ENCODE measurements at regions not wholly inside any gene's neighbourhood (a gene's known extent, or its start where the extent isn't known, plus 50 kb on each side); places are given as distances from the start of the nearest gene placed in this dataset.

DNA sequence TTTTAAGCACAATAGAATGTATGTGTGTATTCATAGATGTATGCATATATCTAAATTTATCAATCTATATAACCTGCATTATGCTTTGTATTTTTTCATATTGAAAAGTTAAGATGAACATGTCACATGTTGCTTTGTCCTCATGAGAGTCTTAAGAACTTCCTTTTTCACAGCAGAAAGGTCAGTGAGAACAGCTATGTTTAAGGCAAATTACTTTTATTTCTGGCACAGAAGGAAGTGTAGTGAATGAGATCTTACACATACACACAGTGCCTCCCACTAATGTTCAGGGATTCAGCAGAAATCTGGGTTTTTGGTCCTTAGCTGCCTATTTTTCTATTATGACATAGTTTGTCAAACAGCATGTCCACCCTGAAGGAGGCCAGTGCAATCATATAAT, 134.8 kb downstream of the TMEM26 start:
- CTCF ChIA-PET (ENCODE audit: partially characterized antibody), result no interaction called here
- Mint-ChIP-seq H3K27me3 (no peaks in the 10 kb centered on the region), H3K9me3 (peaks cover 0 to 2% (median 0%) of the 10 kb centered on the region in 8 donors)

DNA sequence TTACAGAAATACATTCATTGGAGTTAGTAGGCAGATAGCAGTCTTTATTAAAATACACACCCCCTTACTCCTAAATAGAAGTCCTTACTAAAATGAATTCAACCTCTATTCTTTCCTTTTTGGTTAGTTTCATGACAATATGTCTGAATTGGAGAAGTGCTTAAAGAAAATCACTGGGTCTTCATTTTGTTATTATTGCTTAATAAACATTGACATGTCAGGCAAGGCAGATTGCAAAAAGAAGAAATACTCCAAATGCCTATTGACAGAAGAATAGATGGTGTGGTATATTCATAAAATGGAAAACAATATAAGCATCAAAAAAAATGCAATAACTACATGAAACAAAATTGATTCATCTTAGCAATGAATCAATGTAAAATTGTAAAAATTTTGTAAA, 135.5 kb downstream of the TMEM26 start:
- Histone ChIP-seq H3K9me3 (ENCODE audit: control insufficient read depth in 1 of 2, low read length in 2 of 2) (no peaks in the 10 kb centered on the region), H3K27ac (ENCODE audit: low read depth, low read length) (no peak overlapping the region), H3K36me3 (ENCODE audit: insufficient read depth, low read length) (no peaks in the 10 kb centered on the region), H3K27me3 (ENCODE audit: insufficient read depth, low read length) (no peaks in the 10 kb centered on the region), H3K4me1 (ENCODE audit: insufficient read depth, low read length) (peaks cover 15% of the 10 kb centered on the region), H3K4me3 (ENCODE audit: low read length in 2 of 2) (no peak overlapping the region)
- ChIA-PET CTCF (ENCODE audit: partially characterized antibody) (no interaction called here), POLR2A (ENCODE audit: partially characterized antibody) (no interaction called here)
- DNase-seq, result no peak
- H3K9me3 Mint-ChIP-seq, result peaks cover 0 to 2% (median 0%) of the 10 kb centered on the region in 8 donors
- H3K4me3 Mint-ChIP-seq, result no peak overlapping the region
- no peaks in the 10 kb centered on the region for H3K36me3 Mint-ChIP-seq
- H3K4me1 Mint-ChIP-seq, result peaks cover 14 to 18% (median 15%) of the 10 kb centered on the region in 4 donors
- no peaks in the 10 kb centered on the region for H3K27me3 Mint-ChIP-seq
- no peak overlapping the region for H3K27ac Mint-ChIP-seq
- intact Hi-C loops (cut with micrococcal nuclease), result no loop called here

More for the DNA sequence above, 134.8 kb downstream of the TMEM26 start:
- Mint-ChIP-seq H3K36me3 (no peaks in the 10 kb centered on the region), H3K4me3 (no peak overlapping the region), H3K4me1 (peaks cover 11 to 15% (median 12%) of the 10 kb centered on the region in 4 donors), H3K27ac (no peak overlapping the region)
- peaks cover 12% of the 10 kb centered on the region for H3K4me1 ChIP-seq (ENCODE audit: insufficient read depth, low read length)
- no peaks in the 10 kb centered on the region for H3K27me3 ChIP-seq (ENCODE audit: insufficient read depth, low read length)
- H3K27ac ChIP-seq (ENCODE audit: low read depth, low read length), result no peak overlapping the region
- no peaks in the 10 kb centered on the region for H3K36me3 ChIP-seq (ENCODE audit: insufficient read depth, low read length)
- H3K4me3 ChIP-seq (ENCODE audit: low read length in 2 of 2), result no peak overlapping the region
- intact Hi-C loops (cut with micrococcal nuclease), result no loop called here
- POLR2A ChIA-PET (ENCODE audit: partially characterized antibody), result no interaction called here
- H3K9me3 ChIP-seq (ENCODE audit: control insufficient read depth in 1 of 2, low read length in 2 of 2), result no peaks in the 10 kb centered on the region
- DNase-seq, result no peak

DNA sequence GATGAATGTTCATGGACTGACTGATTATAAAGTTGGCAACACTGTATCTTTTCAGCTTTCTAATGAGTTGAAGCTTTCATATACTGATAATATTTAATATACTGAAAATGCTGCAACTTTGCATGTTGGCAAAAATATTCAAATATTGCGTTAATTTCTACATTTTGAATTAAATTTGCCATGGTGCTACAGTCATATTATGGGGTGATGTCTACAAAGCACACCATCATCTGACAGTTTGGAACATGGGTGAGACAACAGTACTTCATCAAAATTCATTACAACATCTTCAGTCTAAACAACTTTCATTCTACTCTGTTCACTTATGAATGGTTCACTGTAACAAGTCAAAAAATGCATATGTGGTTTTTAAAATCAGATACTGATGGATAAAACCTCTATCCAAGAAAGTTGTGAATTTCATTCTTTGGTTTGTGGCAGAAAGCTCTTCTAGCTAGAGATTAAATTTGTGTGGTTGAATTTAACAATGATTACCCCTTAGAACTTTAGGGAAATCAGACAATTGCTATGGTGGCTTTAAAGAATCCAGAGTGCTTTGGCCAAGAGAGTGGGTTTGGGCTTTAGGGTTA, 136.4 kb downstream of the TMEM26 start:
- DNase-seq, result no peak
- intact Hi-C loops (cut with micrococcal nuclease), result no loop called here
- Histone ChIP-seq H3K36me3 (ENCODE audit: insufficient read depth, low read length) (no peaks in the 10 kb centered on the region), H3K4me1 (ENCODE audit: insufficient read depth, low read length) (peaks cover 15% of the 10 kb centered on the region), H3K27ac (ENCODE audit: low read depth, low read length) (no peak overlapping the region), H3K9me3 (ENCODE audit: control insufficient read depth in 1 of 2, low read length in 2 of 2) (no peaks in the 10 kb centered on the region), H3K4me3 (ENCODE audit: low read length in 2 of 2) (no peak overlapping the region), H3K27me3 (ENCODE audit: insufficient read depth, low read length) (no peaks in the 10 kb centered on the region)
- Mint-ChIP-seq H3K27me3 (no peaks in the 10 kb centered on the region), H3K4me1 (peaks cover 14 to 18% (median 15%) of the 10 kb centered on the region in 4 donors), H3K27ac (no peak overlapping the region), H3K36me3 (no peaks in the 10 kb centered on the region), H3K4me3 (no peak overlapping the region), H3K9me3 (peaks cover 0 to 2% (median 0%) of the 10 kb centered on the region in 8 donors)
- ChIA-PET POLR2A (ENCODE audit: partially characterized antibody) (no interaction called here), CTCF (ENCODE audit: partially characterized antibody) (no interaction called here)

DNA sequence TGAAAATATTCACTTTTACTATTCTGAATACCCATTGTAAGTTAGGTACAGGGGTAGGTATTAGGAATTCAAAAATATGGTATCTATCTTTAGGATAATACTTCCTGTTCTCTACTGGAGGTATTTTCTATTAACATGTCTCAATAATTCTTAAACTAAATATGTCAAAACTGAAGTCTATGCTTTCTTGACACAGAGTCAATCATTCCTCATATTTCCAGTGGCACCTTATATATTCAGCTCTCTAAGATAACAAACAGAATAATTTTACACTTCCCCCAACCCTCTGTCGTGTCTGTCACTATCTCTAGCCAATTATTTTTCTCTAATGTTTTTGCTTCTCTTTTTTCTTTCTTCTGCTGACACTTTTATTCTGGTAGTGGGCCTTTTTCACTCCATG, 138.9 kb downstream of the TMEM26 start:
- no peak for DNase-seq
- ChIA-PET CTCF (ENCODE audit: partially characterized antibody) (interaction anchor here (2.2 kb wide), 1 partner anchor 8 kb away, joined by 5 read pairs; no protein-coding TSS in a partner anchor), POLR2A (ENCODE audit: partially characterized antibody) (no interaction called here)
- H3K27me3 Mint-ChIP-seq, result no peaks in the 10 kb centered on the region
- Histone ChIP-seq H3K4me1 (ENCODE audit: insufficient read depth, low read length) (peaks cover 15% of the 10 kb centered on the region), H3K4me3 (ENCODE audit: low read length in 2 of 2) (no peak overlapping the region), H3K36me3 (ENCODE audit: insufficient read depth, low read length) (no peaks in the 10 kb centered on the region), H3K27me3 (ENCODE audit: insufficient read depth, low read length) (no peaks in the 10 kb centered on the region), H3K9me3 (ENCODE audit: control insufficient read depth in 1 of 2, low read length in 2 of 2) (no peaks in the 10 kb centered on the region), H3K27ac (ENCODE audit: low read depth, low read length) (no peak overlapping the region)
- H3K36me3 Mint-ChIP-seq, result no peaks in the 10 kb centered on the region
- H3K27ac Mint-ChIP-seq, result no peak overlapping the region
- H3K4me3 Mint-ChIP-seq, result peak overlapping the region in 1 of 8 donors; percentile 5
- peaks cover 0 to 2% (median 0%) of the 10 kb centered on the region in 8 donors for H3K9me3 Mint-ChIP-seq
- peaks cover 14 to 18% (median 15%) of the 10 kb centered on the region in 4 donors for H3K4me1 Mint-ChIP-seq
- intact Hi-C loops (cut with micrococcal nuclease), result no loop called here

GRCh38 chr10:61313460-61313859, 139.7 kb downstream of the TMEM26 start:
- Histone ChIP-seq H3K4me3 (ENCODE audit: low read length in 2 of 2) (no peak overlapping the region), H3K27ac (ENCODE audit: low read depth, low read length) (no peak overlapping the region), H3K4me1 (ENCODE audit: insufficient read depth, low read length) (peaks cover 15% of the 10 kb centered on the region), H3K27me3 (ENCODE audit: insufficient read depth, low read length) (no peaks in the 10 kb centered on the region), H3K9me3 (ENCODE audit: control insufficient read depth in 1 of 2, low read length in 2 of 2) (no peaks in the 10 kb centered on the region), H3K36me3 (ENCODE audit: insufficient read depth, low read length) (no peaks in the 10 kb centered on the region)
- Mint-ChIP-seq H3K27me3 (no peaks in the 10 kb centered on the region), H3K4me3 (peak overlapping the region in 4 of 8 donors; percentile 1 to 61 (median 56)), H3K9me3 (peaks cover 0 to 2% (median 0%) of the 10 kb centered on the region in 8 donors), H3K36me3 (no peaks in the 10 kb centered on the region), H3K27ac (peak overlapping the region in 1 of 7 donors; percentile 1), H3K4me1 (peaks cover 14 to 18% (median 15%) of the 10 kb centered on the region in 4 donors)
- ChIA-PET CTCF (ENCODE audit: partially characterized antibody) (no interaction called here), POLR2A (ENCODE audit: partially characterized antibody) (no interaction called here)
- intact Hi-C loops (cut with micrococcal nuclease), result no loop called here
- DNase-seq, result no peak

DNA sequence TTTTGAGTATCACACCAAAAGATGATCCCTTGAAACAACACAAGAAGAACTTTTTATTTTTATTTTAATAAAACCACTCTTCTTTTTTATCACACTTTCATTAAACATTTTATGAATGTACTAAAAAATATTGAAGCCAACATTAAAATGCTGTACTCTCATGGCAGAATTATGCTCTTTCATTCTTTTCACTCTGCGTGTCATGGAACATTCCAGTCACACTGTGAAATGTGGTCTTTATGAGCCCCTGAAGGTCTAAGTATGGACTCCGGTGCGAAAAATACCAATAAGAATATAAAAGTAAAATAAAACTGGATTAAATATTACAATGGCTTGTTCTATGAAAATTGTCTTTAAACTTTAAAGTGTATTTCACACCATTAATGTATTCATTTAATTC, 148.4 kb downstream of the TMEM26 start:
- H3K9me3 Mint-ChIP-seq, result peaks cover 0 to 6% (median 0%) of the 10 kb centered on the region in 8 donors
- ChIA-PET CTCF (ENCODE audit: partially characterized antibody) (no interaction called here), POLR2A (ENCODE audit: partially characterized antibody) (no interaction called here)
- H3K36me3 ChIP-seq (ENCODE audit: insufficient read depth, low read length), result no peaks in the 10 kb centered on the region
- H3K4me1 Mint-ChIP-seq, result no peaks in the 10 kb centered on the region
- DNase-seq, result no peak
- intact Hi-C loops (cut with micrococcal nuclease), result no loop called here
- H3K4me3 Mint-ChIP-seq, result no peak overlapping the region
- no peaks in the 10 kb centered on the region for H3K9me3 ChIP-seq (ENCODE audit: control insufficient read depth in 1 of 2, low read length in 2 of 2)
- peaks cover 0 to 1% of the 10 kb centered on the region in 2 donors for H3K27me3 Mint-ChIP-seq
- H3K4me1 ChIP-seq (ENCODE audit: insufficient read depth, low read length), result no peaks in the 10 kb centered on the region
- no peak overlapping the region for H3K4me3 ChIP-seq (ENCODE audit: low read length in 2 of 2)
- no peak overlapping the region for H3K27ac ChIP-seq (ENCODE audit: low read depth, low read length)
- H3K27me3 ChIP-seq (ENCODE audit: insufficient read depth, low read length), result no peaks in the 10 kb centered on the region
- H3K36me3 Mint-ChIP-seq, result no peaks in the 10 kb centered on the region
- no peak overlapping the region for H3K27ac Mint-ChIP-seq

GRCh38 chr10:61302124-61302523, 151.1 kb downstream of the TMEM26 start:
- intact Hi-C loops (cut with micrococcal nuclease), result no loop called here
- Mint-ChIP-seq H3K27me3 (peaks cover 0 to 1% of the 10 kb centered on the region in 2 donors), H3K4me3 (no peak overlapping the region), H3K9me3 (peaks cover 3 to 8% (median 4%) of the 10 kb centered on the region in 8 donors), H3K36me3 (no peaks in the 10 kb centered on the region), H3K27ac (no peak overlapping the region), H3K4me1 (no peaks in the 10 kb centered on the region)
- Histone ChIP-seq H3K27ac (ENCODE audit: low read depth, low read length) (no peak overlapping the region), H3K27me3 (ENCODE audit: insufficient read depth, low read length) (no peaks in the 10 kb centered on the region), H3K4me1 (ENCODE audit: insufficient read depth, low read length) (no peaks in the 10 kb centered on the region), H3K9me3 (ENCODE audit: control insufficient read depth in 1 of 2, low read length in 2 of 2) (no peaks in the 10 kb centered on the region), H3K4me3 (ENCODE audit: low read length in 2 of 2) (no peak overlapping the region), H3K36me3 (ENCODE audit: insufficient read depth, low read length) (no peaks in the 10 kb centered on the region)
- POLR2A ChIA-PET (ENCODE audit: partially characterized antibody), result no interaction called here
- CTCF ChIA-PET (ENCODE audit: partially characterized antibody), result no interaction called here
- no peak for DNase-seq

Data from CD4-positive, alpha-beta memory T cell (primary cell).